Fibroblast of lung (primary cell): ENCODE measurements at regions not wholly inside any gene's neighbourhood (a gene's known extent, or its start where the extent isn't known, plus 50 kb on each side); places are given as distances from the start of the nearest gene placed in this dataset.

Source experiments
- CTCF ChIP-seq, 2 donors: IDR thresholded peaks in 1 of 2; conservative IDR thresholded peaks in 1 of 2; 1 replicate in 1 of 2; 2 replicates in 1 of 2; pipeline ENCODE4 v1.5.1; 2011 to 2012; ENCODE audit warnings: low read length in 2 of 2, control low read depth in 1 of 2, inconsistent platforms in 1 of 2, low read depth in 1 of 2, mild to moderate bottlenecking in 1 of 2
- EZH2 ChIP-seq: IDR thresholded peaks from 2 replicates; pipeline ENCODE4 v1.5.1; 2012; ENCODE audit warnings: low read length, control low read depth, mild to moderate bottlenecking; ENCODE audit errors: missing control alignments

GRCh38 chr6:6895929-6896328 is 211.8 kb upstream of the RREB1 start:
- no peak for TF ChIP-seq CTCF (conservative IDR thresholded peaks at IDR 0.05 in 1 of 2, IDR thresholded peaks at IDR 0.05 in 1 of 2; ENCODE audit: low read depth in 1 of 2, low read length in 2 of 2)
- TF ChIP-seq EZH2: no peak
